ENCODE measurements at regions not wholly inside any gene's neighbourhood (a gene's known extent, or its start where the extent isn't known, plus 50 kb on each side); places are given as distances from the start of the nearest gene placed in this dataset.

- TF ChIP-seq EZH2phosphoT487 (IDR thresholded peaks at IDR 0.05; ENCODE audit: borderline replicate concordance, low read length) (no peak), CTCF (IDR thresholded peaks at IDR 0.05; ENCODE audit: low read depth, low read length, poor library complexity, severe bottlenecking) (no peak)
- H3K36me3 ChIP-seq (ENCODE audit: control insufficient read depth, low read length) = no peaks in the 10 kb centered on the region
- no peak overlapping the region for H3K4me2 ChIP-seq (ENCODE audit: low read length)
- H3K27ac ChIP-seq (ENCODE audit: low read depth, low read length) = no peak overlapping the region
- no peaks in the 10 kb centered on the region for H3F3A ChIP-seq (ENCODE audit: control insufficient read depth, insufficient read depth)
- no peak overlapping the region for H3K4me3 ChIP-seq (ENCODE audit: low read length)
- H3K27me3 ChIP-seq (ENCODE audit: control insufficient read depth, low read length) = no peaks in the 10 kb centered on the region
- no peaks in the 10 kb centered on the region for H3K79me2 ChIP-seq (ENCODE audit: control insufficient read depth, low read length)
- no peaks in the 10 kb centered on the region for H3K9me3 ChIP-seq (ENCODE audit: control insufficient read depth, insufficient read depth, low read length)
- H4K20me1 ChIP-seq (ENCODE audit: control insufficient read depth, insufficient read depth, low read depth, low read length) = no peaks in the 10 kb centered on the region
- H3K4me1 ChIP-seq (ENCODE audit: control insufficient read depth, low read length) = no peaks in the 10 kb centered on the region
- no peaks in the 10 kb centered on the region for H3K9me2 ChIP-seq (replicated peaks; ENCODE audit: control insufficient read depth, low read length)
Measured at GRCh38 chr13:78376033-78376432, 227.3 kb downstream of the POU4F1 start.

DNA sequence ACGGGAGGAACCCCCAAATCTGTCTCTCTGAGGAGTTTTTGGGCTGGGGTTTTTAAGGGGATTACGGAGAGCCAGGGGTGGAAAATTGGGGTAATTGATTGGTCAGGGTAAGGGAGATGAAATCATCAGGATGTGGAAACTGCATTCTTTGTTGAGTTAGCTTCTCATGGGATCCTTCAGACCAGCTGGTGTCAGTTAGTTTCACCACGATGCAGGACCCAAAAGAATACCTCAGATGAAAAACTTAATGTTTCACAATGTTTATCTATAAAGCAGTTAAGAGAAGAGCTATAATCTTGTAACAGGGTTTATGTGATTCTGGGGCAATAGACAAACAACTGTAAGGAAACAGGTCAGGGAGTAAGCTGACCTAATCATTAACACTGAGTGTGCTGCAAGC lies 230.8 kb downstream of the POU4F1 start:
- Histone ChIP-seq H3K27ac (ENCODE audit: low read depth, low read length) (no peak overlapping the region), H3K4me2 (ENCODE audit: low read length) (no peak overlapping the region), H3F3A (ENCODE audit: control insufficient read depth, insufficient read depth) (no peaks in the 10 kb centered on the region), H3K9me2 (replicated peaks; ENCODE audit: control insufficient read depth, low read length) (no peaks in the 10 kb centered on the region), H3K4me3 (ENCODE audit: low read length) (no peak overlapping the region), H4K20me1 (ENCODE audit: control insufficient read depth, insufficient read depth, low read depth, low read length) (no peaks in the 10 kb centered on the region), H3K4me1 (ENCODE audit: control insufficient read depth, low read length) (no peaks in the 10 kb centered on the region), H3K36me3 (ENCODE audit: control insufficient read depth, low read length) (no peaks in the 10 kb centered on the region), H3K79me2 (ENCODE audit: control insufficient read depth, low read length) (no peaks in the 10 kb centered on the region), H3K27me3 (ENCODE audit: control insufficient read depth, low read length) (no peaks in the 10 kb centered on the region), H3K9me3 (ENCODE audit: control insufficient read depth, insufficient read depth, low read length) (no peaks in the 10 kb centered on the region)
- TF ChIP-seq CTCF (IDR thresholded peaks at IDR 0.05; ENCODE audit: low read depth, low read length, poor library complexity, severe bottlenecking) = no peak
- TF ChIP-seq EZH2phosphoT487 (IDR thresholded peaks at IDR 0.05; ENCODE audit: borderline replicate concordance, low read length) = no peak

GRCh38 chr13:78370231-78370630 lies 233.1 kb downstream of the POU4F1 start:
- Histone ChIP-seq H3K36me3 (ENCODE audit: control insufficient read depth, low read length) (no peaks in the 10 kb centered on the region), H3K9me2 (replicated peaks; ENCODE audit: control insufficient read depth, low read length) (no peaks in the 10 kb centered on the region), H3K79me2 (ENCODE audit: control insufficient read depth, low read length) (no peaks in the 10 kb centered on the region), H3F3A (ENCODE audit: control insufficient read depth, insufficient read depth) (no peaks in the 10 kb centered on the region), H3K4me3 (ENCODE audit: low read length) (no peak overlapping the region), H3K4me1 (ENCODE audit: control insufficient read depth, low read length) (no peaks in the 10 kb centered on the region), H4K20me1 (ENCODE audit: control insufficient read depth, insufficient read depth, low read depth, low read length) (no peaks in the 10 kb centered on the region), H3K27ac (ENCODE audit: low read depth, low read length) (no peak overlapping the region), H3K4me2 (ENCODE audit: low read length) (no peak overlapping the region), H3K9me3 (ENCODE audit: control insufficient read depth, insufficient read depth, low read length) (no peaks in the 10 kb centered on the region), H3K27me3 (ENCODE audit: control insufficient read depth, low read length) (no peaks in the 10 kb centered on the region)
- TF ChIP-seq CTCF (IDR thresholded peaks at IDR 0.05; ENCODE audit: low read depth, low read length, poor library complexity, severe bottlenecking) (no peak), EZH2phosphoT487 (IDR thresholded peaks at IDR 0.05; ENCODE audit: borderline replicate concordance, low read length) (no peak)

DNA sequence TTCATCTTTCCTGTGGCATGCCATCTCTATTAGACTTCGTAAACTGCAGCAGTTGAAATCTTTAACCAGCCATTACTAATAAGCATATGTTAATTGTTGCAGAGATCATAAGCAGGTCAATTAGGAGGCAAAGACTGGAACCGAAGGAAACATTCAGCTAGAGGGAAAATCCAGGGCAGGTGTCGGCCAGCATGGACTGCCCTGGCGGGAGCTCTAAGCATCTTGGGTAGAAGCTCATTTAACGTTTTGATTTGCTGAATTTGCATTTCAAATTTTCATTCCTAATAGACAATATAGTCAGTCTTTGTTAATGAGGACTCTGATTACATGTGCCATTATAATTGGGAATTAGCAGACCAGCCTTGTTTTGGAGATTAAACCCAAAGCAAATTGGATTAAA lies 238.6 kb downstream of the POU4F1 start:
- H3K4me1 ChIP-seq (ENCODE audit: control insufficient read depth, low read length) = no peaks in the 10 kb centered on the region
- no peaks in the 10 kb centered on the region for H3F3A ChIP-seq (ENCODE audit: control insufficient read depth, insufficient read depth)
- no peaks in the 10 kb centered on the region for H3K9me3 ChIP-seq (ENCODE audit: control insufficient read depth, insufficient read depth, low read length)
- H3K79me2 ChIP-seq (ENCODE audit: control insufficient read depth, low read length) = no peaks in the 10 kb centered on the region
- no peak overlapping the region for H3K27ac ChIP-seq (ENCODE audit: low read depth, low read length)
- no peak overlapping the region for H3K4me3 ChIP-seq (ENCODE audit: low read length)
- TF ChIP-seq CTCF (IDR thresholded peaks at IDR 0.05; ENCODE audit: low read depth, low read length, poor library complexity, severe bottlenecking) (no peak), EZH2phosphoT487 (IDR thresholded peaks at IDR 0.05; ENCODE audit: borderline replicate concordance, low read length) (no peak)
- H3K9me2 ChIP-seq (replicated peaks; ENCODE audit: control insufficient read depth, low read length) = no peaks in the 10 kb centered on the region
- no peaks in the 10 kb centered on the region for H4K20me1 ChIP-seq (ENCODE audit: control insufficient read depth, insufficient read depth, low read depth, low read length)
- no peaks in the 10 kb centered on the region for H3K27me3 ChIP-seq (ENCODE audit: control insufficient read depth, low read length)
- no peaks in the 10 kb centered on the region for H3K36me3 ChIP-seq (ENCODE audit: control insufficient read depth, low read length)
- H3K4me2 ChIP-seq (ENCODE audit: low read length) = no peak overlapping the region

Data from DOHH2 (cell line).